Ishikawa (cell line): ENCODE measurements at regions not wholly inside any gene's neighbourhood (a gene's known extent, or its start where the extent isn't known, plus 50 kb on each side); places are given as distances from the start of the nearest gene placed in this dataset.

Experiments
- CEBPB ChIP-seq: IDR thresholded peaks from 2 replicates; pipeline ENCODE4 v1.6.1; 2012
- CREB1 ChIP-seq: IDR thresholded peaks from 2 replicates; pipeline ENCODE4 v1.6.1; 2012; ENCODE audit warnings: low read depth
- EGR1 ChIP-seq: IDR thresholded peaks from 2 replicates; pipeline ENCODE4 v1.6.1; 2012
- EP300 ChIP-seq: IDR thresholded peaks from 2 replicates; pipeline ENCODE4 v1.6.1; 2012; ENCODE audit warnings: borderline replicate concordance
- FOXM1 ChIP-seq: IDR thresholded peaks from 2 replicates; pipeline ENCODE4 v1.6.1; 2012; ENCODE audit warnings: low read depth, borderline replicate concordance
- MAX ChIP-seq: IDR thresholded peaks from 2 replicates; pipeline ENCODE4 v1.6.1; 2012
- NFIC ChIP-seq: IDR thresholded peaks from 2 replicates; pipeline ENCODE4 v1.6.1; 2012
- RAD21 ChIP-seq: IDR thresholded peaks from 2 replicates; pipeline ENCODE4 v1.6.1; 2012; ENCODE audit warnings: low read depth
- REST ChIP-seq: IDR thresholded peaks from 2 replicates; pipeline ENCODE4 v1.6.1; 2012; ENCODE audit warnings: low read depth, mild to moderate bottlenecking
- TAF1 ChIP-seq: IDR thresholded peaks from 2 replicates; pipeline ENCODE4 v1.6.1; 2012; ENCODE audit warnings: low read depth, mild to moderate bottlenecking
- TCF12 ChIP-seq: IDR thresholded peaks from 2 replicates; pipeline ENCODE4 v1.6.1; 2012; ENCODE audit warnings: low read depth
- TEAD4 ChIP-seq: IDR thresholded peaks from 2 replicates; pipeline ENCODE4 v1.6.1; 2012
- USF1 ChIP-seq: IDR thresholded peaks from 2 replicates; pipeline ENCODE4 v1.6.1; 2012
- YY1 ChIP-seq: IDR thresholded peaks from 2 replicates; pipeline ENCODE4 v1.6.1; 2012; ENCODE audit warnings: low read depth
- ZBTB7A ChIP-seq: IDR thresholded peaks from 2 replicates; pipeline ENCODE4 v1.6.1; 2012; ENCODE audit warnings: low read depth

DNA sequence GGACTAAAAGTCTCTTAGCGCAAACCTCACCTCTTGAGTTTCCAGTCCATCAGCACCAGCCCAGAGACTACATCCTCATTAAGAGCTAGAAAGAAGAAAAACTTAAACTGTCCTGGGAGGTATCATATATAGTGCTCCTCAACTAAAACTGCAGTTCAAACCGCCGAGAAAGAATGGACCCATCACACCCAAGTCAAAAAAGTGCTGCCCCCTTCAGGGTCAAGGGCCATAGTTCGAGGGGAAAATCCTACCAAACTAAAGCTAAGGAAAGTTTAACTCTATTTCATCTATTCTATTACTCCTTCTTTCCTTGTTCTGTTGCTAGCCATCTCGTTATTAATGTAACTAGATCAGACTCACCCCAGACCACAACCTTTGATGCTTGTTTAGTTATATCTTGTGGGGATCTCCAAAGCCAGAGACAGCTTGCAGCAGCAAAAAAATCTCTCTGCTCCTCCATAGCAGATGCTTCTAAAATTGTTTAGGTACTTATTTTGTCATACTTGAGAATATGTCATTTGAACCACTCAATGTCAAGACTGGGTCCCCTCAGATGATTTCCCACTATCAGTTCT lies 134.5 kb upstream of the RMP24 start:
- no peak for TF ChIP-seq EP300
- no peak for TF ChIP-seq MAX
- TF ChIP-seq RAD21 = no peak
- TF ChIP-seq YY1 = no peak
- TF ChIP-seq REST = no peak
- no peak for TF ChIP-seq CEBPB
- TF ChIP-seq EGR1 = no peak

DNA sequence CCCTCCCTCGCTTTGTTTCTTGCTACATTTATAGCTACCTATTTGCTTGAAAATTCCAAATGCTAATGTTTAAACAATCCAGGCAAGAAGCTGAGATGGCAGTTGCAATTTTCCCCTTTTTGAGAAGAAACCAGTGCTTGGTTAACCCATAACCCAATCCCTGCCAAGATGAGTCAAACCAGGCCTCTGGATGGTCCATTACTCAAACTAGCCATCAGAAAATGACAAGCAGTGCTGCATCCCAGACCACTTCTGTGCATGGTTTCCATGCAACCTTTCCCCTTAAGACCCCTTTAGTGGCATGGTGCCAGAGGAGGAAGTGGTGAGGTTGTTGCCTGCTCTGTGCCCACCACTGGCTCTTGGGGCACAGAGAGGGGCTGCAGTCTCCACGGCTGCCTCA lies 131.2 kb upstream of the RMP24 start:
- TF ChIP-seq CREB1 (no peak), TCF12 (no peak), MAX (no peak), EGR1 (no peak), FOXM1 (no peak), EP300 (no peak), TEAD4 (no peak)

DNA sequence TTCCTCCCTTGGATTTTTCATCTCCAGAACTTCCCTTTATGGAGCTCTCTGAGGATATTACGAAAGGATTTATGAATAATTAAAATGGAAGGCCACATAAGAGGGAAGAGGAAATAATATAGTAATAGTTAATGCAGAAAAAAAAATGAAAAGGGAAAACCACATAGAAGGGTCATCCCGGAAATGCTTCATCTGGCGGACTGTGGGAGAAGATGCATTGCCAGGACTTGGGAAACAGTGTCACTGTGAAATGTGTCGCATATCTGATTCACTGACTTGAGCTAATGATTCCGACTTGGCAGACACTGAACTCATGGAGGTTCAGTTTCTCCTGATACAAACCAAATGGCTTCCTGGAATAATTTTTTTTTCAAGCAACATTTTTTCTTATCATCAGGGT lies 129.9 kb upstream of the RMP24 start:
- TF ChIP-seq YY1 (no peak), MAX (no peak), TCF12 (no peak), CEBPB (no peak), FOXM1 (no peak), NFIC (no peak), TAF1 (no peak), USF1 (no peak), CREB1 (no peak), EGR1 (no peak), ZBTB7A (no peak), RAD21 (no peak), REST (no peak), TEAD4 (no peak), EP300 (no peak)

DNA sequence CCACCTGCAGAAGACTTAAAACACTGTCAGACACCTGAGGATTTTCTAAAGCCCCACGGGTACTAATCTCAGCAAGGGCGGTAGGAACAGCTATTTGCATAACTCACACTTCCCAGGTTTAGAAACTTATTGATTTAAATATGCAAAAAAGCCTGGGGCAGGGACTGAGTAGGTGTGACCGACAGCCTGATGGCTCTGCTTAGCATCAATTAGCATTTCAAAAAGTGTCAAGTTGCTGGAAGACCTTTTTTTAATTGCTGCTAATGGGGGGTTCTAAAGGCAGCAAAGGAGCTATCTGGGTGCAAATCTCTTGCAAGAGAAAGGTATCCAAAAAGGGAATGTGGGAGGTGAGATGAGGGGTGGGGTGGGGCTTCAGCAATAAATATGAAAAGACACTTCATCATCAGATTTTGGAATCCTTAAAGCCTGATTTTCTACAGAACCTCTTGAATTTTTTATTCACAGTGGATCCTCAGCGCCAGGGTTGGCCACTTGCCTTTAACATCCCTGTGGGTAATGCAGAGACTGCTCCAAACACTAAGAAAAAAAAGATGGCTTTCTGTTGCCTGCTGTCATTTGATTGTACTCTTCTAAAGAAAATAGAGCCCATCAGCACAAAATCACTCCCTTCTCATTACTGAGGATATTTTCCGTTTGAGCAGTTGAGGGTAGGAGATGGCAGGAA lies 121.1 kb upstream of the RMP24 start:
- TF ChIP-seq RAD21 (no peak), EGR1 (no peak), FOXM1 (no peak), USF1 (no peak), TEAD4 (no peak), YY1 (no peak), MAX (no peak), CEBPB (no peak), TCF12 (no peak), REST (no peak), EP300 (no peak), CREB1 (no peak), TAF1 (no peak), ZBTB7A (no peak), NFIC (no peak)
